ENCODE measurements at regions not wholly inside any gene's neighbourhood (a gene's known extent, or its start where the extent isn't known, plus 50 kb on each side); places are given as distances from the start of the nearest gene placed in this dataset.

DNA sequence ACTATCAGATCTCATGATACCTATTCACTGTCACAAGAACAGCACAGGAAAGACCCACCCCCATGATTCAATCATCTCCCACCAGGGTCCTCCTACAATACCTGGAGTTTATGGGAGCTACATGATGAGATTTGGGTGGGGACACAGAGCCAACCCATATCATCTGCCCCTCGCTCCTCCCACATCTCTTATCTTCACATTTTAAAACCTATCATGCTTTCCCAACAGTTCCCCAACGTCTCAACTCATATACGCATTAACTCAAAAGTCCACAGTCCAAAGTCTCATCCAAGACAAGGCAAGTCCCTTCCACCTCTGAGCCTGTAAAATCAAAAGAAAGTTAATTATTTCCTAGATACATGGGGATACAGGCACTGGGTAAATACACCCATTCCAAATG lies 1185.2 kb downstream of the PCDH7 start (continued):
- TF ChIP-seq, protein P1, sequence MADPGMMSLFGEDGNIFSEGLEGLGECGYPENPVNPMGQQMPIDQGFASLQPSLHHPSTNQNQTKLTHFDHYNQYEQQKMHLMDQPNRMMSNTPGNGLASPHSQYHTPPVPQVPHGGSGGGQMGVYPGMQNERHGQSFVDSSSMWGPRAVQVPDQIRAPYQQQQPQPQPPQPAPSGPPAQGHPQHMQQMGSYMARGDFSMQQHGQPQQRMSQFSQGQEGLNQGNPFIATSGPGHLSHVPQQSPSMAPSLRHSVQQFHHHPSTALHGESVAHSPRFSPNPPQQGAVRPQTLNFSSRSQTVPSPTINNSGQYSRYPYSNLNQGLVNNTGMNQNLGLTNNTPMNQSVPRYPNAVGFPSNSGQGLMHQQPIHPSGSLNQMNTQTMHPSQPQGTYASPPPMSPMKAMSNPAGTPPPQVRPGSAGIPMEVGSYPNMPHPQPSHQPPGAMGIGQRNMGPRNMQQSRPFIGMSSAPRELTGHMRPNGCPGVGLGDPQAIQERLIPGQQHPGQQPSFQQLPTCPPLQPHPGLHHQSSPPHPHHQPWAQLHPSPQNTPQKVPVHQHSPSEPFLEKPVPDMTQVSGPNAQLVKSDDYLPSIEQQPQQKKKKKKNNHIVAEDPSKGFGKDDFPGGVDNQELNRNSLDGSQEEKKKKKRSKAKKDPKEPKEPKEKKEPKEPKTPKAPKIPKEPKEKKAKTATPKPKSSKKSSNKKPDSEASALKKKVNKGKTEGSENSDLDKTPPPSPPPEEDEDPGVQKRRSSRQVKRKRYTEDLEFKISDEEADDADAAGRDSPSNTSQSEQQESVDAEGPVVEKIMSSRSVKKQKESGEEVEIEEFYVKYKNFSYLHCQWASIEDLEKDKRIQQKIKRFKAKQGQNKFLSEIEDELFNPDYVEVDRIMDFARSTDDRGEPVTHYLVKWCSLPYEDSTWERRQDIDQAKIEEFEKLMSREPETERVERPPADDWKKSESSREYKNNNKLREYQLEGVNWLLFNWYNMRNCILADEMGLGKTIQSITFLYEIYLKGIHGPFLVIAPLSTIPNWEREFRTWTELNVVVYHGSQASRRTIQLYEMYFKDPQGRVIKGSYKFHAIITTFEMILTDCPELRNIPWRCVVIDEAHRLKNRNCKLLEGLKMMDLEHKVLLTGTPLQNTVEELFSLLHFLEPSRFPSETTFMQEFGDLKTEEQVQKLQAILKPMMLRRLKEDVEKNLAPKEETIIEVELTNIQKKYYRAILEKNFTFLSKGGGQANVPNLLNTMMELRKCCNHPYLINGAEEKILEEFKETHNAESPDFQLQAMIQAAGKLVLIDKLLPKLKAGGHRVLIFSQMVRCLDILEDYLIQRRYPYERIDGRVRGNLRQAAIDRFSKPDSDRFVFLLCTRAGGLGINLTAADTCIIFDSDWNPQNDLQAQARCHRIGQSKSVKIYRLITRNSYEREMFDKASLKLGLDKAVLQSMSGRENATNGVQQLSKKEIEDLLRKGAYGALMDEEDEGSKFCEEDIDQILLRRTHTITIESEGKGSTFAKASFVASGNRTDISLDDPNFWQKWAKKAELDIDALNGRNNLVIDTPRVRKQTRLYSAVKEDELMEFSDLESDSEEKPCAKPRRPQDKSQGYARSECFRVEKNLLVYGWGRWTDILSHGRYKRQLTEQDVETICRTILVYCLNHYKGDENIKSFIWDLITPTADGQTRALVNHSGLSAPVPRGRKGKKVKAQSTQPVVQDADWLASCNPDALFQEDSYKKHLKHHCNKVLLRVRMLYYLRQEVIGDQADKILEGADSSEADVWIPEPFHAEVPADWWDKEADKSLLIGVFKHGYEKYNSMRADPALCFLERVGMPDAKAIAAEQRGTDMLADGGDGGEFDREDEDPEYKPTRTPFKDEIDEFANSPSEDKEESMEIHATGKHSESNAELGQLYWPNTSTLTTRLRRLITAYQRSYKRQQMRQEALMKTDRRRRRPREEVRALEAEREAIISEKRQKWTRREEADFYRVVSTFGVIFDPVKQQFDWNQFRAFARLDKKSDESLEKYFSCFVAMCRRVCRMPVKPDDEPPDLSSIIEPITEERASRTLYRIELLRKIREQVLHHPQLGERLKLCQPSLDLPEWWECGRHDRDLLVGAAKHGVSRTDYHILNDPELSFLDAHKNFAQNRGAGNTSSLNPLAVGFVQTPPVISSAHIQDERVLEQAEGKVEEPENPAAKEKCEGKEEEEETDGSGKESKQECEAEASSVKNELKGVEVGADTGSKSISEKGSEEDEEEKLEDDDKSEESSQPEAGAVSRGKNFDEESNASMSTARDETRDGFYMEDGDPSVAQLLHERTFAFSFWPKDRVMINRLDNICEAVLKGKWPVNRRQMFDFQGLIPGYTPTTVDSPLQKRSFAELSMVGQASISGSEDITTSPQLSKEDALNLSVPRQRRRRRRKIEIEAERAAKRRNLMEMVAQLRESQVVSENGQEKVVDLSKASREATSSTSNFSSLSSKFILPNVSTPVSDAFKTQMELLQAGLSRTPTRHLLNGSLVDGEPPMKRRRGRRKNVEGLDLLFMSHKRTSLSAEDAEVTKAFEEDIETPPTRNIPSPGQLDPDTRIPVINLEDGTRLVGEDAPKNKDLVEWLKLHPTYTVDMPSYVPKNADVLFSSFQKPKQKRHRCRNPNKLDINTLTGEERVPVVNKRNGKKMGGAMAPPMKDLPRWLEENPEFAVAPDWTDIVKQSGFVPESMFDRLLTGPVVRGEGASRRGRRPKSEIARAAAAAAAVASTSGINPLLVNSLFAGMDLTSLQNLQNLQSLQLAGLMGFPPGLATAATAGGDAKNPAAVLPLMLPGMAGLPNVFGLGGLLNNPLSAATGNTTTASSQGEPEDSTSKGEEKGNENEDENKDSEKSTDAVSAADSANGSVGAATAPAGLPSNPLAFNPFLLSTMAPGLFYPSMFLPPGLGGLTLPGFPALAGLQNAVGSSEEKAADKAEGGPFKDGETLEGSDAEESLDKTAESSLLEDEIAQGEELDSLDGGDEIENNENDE (IDR thresholded peaks at IDR 0.05; ENCODE audit: insufficient replicate concordance, low read length) = no peak
- TF ChIP-seq CEBPB (IDR thresholded peaks at IDR 0.05; ENCODE audit: low read depth, low read length) (no peak), SAP30 (IDR thresholded peaks at IDR 0.05; ENCODE audit: insufficient read depth, insufficient replicate concordance, low read length) (no peak)
- TF ChIP-seq, protein P2, sequence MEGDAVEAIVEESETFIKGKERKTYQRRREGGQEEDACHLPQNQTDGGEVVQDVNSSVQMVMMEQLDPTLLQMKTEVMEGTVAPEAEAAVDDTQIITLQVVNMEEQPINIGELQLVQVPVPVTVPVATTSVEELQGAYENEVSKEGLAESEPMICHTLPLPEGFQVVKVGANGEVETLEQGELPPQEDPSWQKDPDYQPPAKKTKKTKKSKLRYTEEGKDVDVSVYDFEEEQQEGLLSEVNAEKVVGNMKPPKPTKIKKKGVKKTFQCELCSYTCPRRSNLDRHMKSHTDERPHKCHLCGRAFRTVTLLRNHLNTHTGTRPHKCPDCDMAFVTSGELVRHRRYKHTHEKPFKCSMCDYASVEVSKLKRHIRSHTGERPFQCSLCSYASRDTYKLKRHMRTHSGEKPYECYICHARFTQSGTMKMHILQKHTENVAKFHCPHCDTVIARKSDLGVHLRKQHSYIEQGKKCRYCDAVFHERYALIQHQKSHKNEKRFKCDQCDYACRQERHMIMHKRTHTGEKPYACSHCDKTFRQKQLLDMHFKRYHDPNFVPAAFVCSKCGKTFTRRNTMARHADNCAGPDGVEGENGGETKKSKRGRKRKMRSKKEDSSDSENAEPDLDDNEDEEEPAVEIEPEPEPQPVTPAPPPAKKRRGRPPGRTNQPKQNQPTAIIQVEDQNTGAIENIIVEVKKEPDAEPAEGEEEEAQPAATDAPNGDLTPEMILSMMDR (IDR thresholded peaks at IDR 0.05; ENCODE audit: control extremely low read depth in 1 of 3, insufficient read depth in 1 of 3, low read depth in 1 of 3, low read length in 3 of 3) = no peak
